Nephron (organoid): ENCODE measurements at regions not wholly inside any gene's neighbourhood (a gene's known extent, or its start where the extent isn't known, plus 50 kb on each side); places are given as distances from the start of the nearest gene placed in this dataset.
"Not testable (repeated sequence)": the region's sequence is repeated elsewhere in the genome, so short reads cannot be mapped to it uniquely, and the experiment has no call there.

Experiments used
- H3K27ac Mint-ChIP-seq, 3 experiments: 2 replicates each; pipeline ENCODE4 v1.8.0; 2020; ENCODE audit warnings: mixed read lengths in 3 of 3, mild to moderate bottlenecking in 2 of 3, moderate library complexity in 1 of 3
- H3K27me3 Mint-ChIP-seq: 2 replicates; pipeline ENCODE4 v1.8.0; 2021; ENCODE audit warnings: low read depth, mild to moderate bottlenecking, moderate library complexity, mixed read lengths
- H3K36me3 Mint-ChIP-seq: 2 replicates; pipeline ENCODE4 v1.8.0; 2020; ENCODE audit warnings: low read depth, mixed read lengths
- H3K4me1 Mint-ChIP-seq: 2 replicates; pipeline ENCODE4 v1.8.0; 2020; ENCODE audit warnings: mixed read lengths
- H3K4me3 Mint-ChIP-seq, 3 experiments: 2 replicates each; pipeline ENCODE4 v1.8.0; 2020; ENCODE audit warnings: mild to moderate bottlenecking in 3 of 3, mixed read lengths in 3 of 3, moderate library complexity in 2 of 3
- H3K9me3 Mint-ChIP-seq: 2 replicates; pipeline ENCODE4 v1.8.0; 2020; ENCODE audit warnings: mixed read lengths
- CTCF ChIP-seq, 3 experiments: fragments of 200-600 bp; sonication (generic); IDR thresholded peaks; one replicate each; pipeline ENCODE4 v1.5.0; 2021; ENCODE audit warnings: antibody characterized with exemption in 3 of 3; ENCODE audit not compliant: unreplicated experiment in 3 of 3

- no peak overlapping the region for H3K27ac Mint-ChIP-seq
- no peaks in the 10 kb centered on the region for H3K36me3 Mint-ChIP-seq
- TF ChIP-seq CTCF (IDR thresholded peaks at IDR 0.05; ENCODE audit: unreplicated experiment in 3 of 3), result no peak
- no peak overlapping the region for H3K4me3 Mint-ChIP-seq
- H3K4me1 Mint-ChIP-seq, result no peaks in the 10 kb centered on the region
- H3K27me3 Mint-ChIP-seq, result no peaks in the 10 kb centered on the region
- peaks cover 7% of the 10 kb centered on the region for H3K9me3 Mint-ChIP-seq
Observed at GRCh38 chr2:166768393-166769123, 119.7 kb upstream of the XIRP2 start.

- H3K27me3 Mint-ChIP-seq, H3K4me1 Mint-ChIP-seq, H3K9me3 Mint-ChIP-seq, H3K36me3 Mint-ChIP-seq, H3K4me3 Mint-ChIP-seq, H3K27ac Mint-ChIP-seq: not testable (repeated sequence)
Observed at GRCh38 chr2:166766769-166767322, 121.4 kb upstream of the XIRP2 start.

- Mint-ChIP-seq H3K4me3 (no peak overlapping the region), H3K4me1 (no peaks in the 10 kb centered on the region), H3K36me3 (no peaks in the 10 kb centered on the region), H3K27ac (no peak overlapping the region), H3K9me3 (peaks cover 7% of the 10 kb centered on the region), H3K27me3 (no peaks in the 10 kb centered on the region)
- no peak for TF ChIP-seq CTCF (IDR thresholded peaks at IDR 0.05; ENCODE audit: unreplicated experiment in 3 of 3)
Observed at GRCh38 chr2:166766220-166766619, 122.1 kb upstream of the XIRP2 start.

- no peaks in the 10 kb centered on the region for H3K36me3 Mint-ChIP-seq
- no peaks in the 10 kb centered on the region for H3K4me1 Mint-ChIP-seq
- H3K4me3 Mint-ChIP-seq, result no peak overlapping the region
- H3K27ac Mint-ChIP-seq, result no peak overlapping the region
- no peaks in the 10 kb centered on the region for H3K27me3 Mint-ChIP-seq
- H3K9me3 Mint-ChIP-seq, result peaks cover 7% of the 10 kb centered on the region
- TF ChIP-seq CTCF (IDR thresholded peaks at IDR 0.05; ENCODE audit: unreplicated experiment in 3 of 3), result no peak
Observed at GRCh38 chr2:166765141-166765540, 123.1 kb upstream of the XIRP2 start.

GRCh38 chr2:166764702-166765101 is 123.6 kb upstream of the XIRP2 start:
- Mint-ChIP-seq H3K27me3 (no peaks in the 10 kb centered on the region), H3K36me3 (no peaks in the 10 kb centered on the region), H3K9me3 (peaks cover 8% of the 10 kb centered on the region), H3K27ac (no peak overlapping the region), H3K4me1 (no peaks in the 10 kb centered on the region), H3K4me3 (no peak overlapping the region)
- TF ChIP-seq CTCF (IDR thresholded peaks at IDR 0.05; ENCODE audit: unreplicated experiment in 3 of 3), result no peak

- Mint-ChIP-seq H3K9me3 (peaks cover 5% of the 10 kb centered on the region), H3K4me3 (no peak overlapping the region), H3K4me1 (no peaks in the 10 kb centered on the region), H3K36me3 (no peaks in the 10 kb centered on the region), H3K27me3 (no peaks in the 10 kb centered on the region), H3K27ac (no peak overlapping the region)
- TF ChIP-seq CTCF (IDR thresholded peaks at IDR 0.05; ENCODE audit: unreplicated experiment in 3 of 3), result no peak
Observed at GRCh38 chr2:166764216-166764615, 124.1 kb upstream of the XIRP2 start.
